HEK293 (cell line): ENCODE measurements at regions not wholly inside any gene's neighbourhood (a gene's known extent, or its start where the extent isn't known, plus 50 kb on each side); places are given as distances from the start of the nearest gene placed in this dataset.

ENCODE experiments used
- CTCF ChIA-PET: fragments of 350-600 bp; formaldehyde crosslinking; extraction: SDS; loops from one replicate; lab custom pipeline; 2021; ENCODE audit warnings: antibody characterized with exemption; lab: Yijun Ruan, JAX
- POLR2A ChIA-PET: fragments of 300-600 bp; formaldehyde crosslinking; extraction: SDS; loops from one replicate; lab custom pipeline; 2020; ENCODE audit warnings: antibody characterized with exemption, inconsistent platforms; lab: Yijun Ruan, JAX
- H3K27ac ChIP-seq: fragments of 200-500 bp; sonication (Bioruptor generic); 2 replicates; pipeline ENCODE4 v1.5.1; 2014; ENCODE audit warnings: low read depth, low read length, control low read depth, inconsistent platforms; ENCODE audit errors: extremely low read depth
- H3K36me3 ChIP-seq, 2 experiments: fragments of 200-500 bp in 1 of 2; sonication (Bioruptor generic) in 1 of 2; 1 replicate in 1 of 2; 2 replicates in 1 of 2; pipeline ENCODE4 v1.5.1; 2014 to 2017; ENCODE audit warnings: inconsistent platforms in 2 of 2, low read length in 2 of 2; ENCODE audit not compliant: control insufficient read depth in 2 of 2, insufficient read depth in 1 of 2
- H3K4me1 ChIP-seq: fragments of 200-500 bp; sonication (Bioruptor generic); 2 replicates; pipeline ENCODE4 v1.5.1; 2014; ENCODE audit warnings: mild to moderate bottlenecking, low read length, inconsistent platforms; ENCODE audit not compliant: control insufficient read depth, insufficient read depth
- H3K4me3 ChIP-seq: 2 replicates; pipeline ENCODE4 v1.5.1; 2011; ENCODE audit warnings: low read depth, mild to moderate bottlenecking, control low read depth, low read length, moderate library complexity
- H3K9me3 ChIP-seq: fragments of 200-500 bp; sonication (Bioruptor generic); 2 replicates; pipeline ENCODE4 v1.5.1; 2014; ENCODE audit warnings: low read depth, low read length, inconsistent platforms; ENCODE audit not compliant: control insufficient read depth, insufficient read depth
- GFI1B ChIP-seq: fragments of 450-650 bp; formaldehyde crosslinking; IDR thresholded peaks from 2 replicates; pipeline ENCODE4 v1.5.1; 2016; ENCODE audit warnings: missing biosample characterization, missing genetic modification characterization
- GLIS2 ChIP-seq: fragments of 450-650 bp; formaldehyde crosslinking; IDR thresholded peaks from 2 replicates; pipeline ENCODE4 v1.5.1; 2016; ENCODE audit warnings: missing biosample characterization, missing genetic modification characterization
- HOXD13 ChIP-seq: sonication (generic); formaldehyde crosslinking; IDR thresholded peaks from 2 replicates; pipeline ENCODE4 v1.8.0; 2022; ENCODE audit warnings: missing genetic modification reagents, borderline replicate concordance
- OVOL3 ChIP-seq: fragments of 450-650 bp; formaldehyde crosslinking; IDR thresholded peaks from 2 replicates; pipeline ENCODE4 v1.5.1; 2016; ENCODE audit warnings: missing biosample characterization, missing genetic modification characterization
- TRIM28 ChIP-seq: IDR thresholded peaks from 2 replicates; pipeline ENCODE4 v1.6.1; 2011; ENCODE audit warnings: low read length, control low read depth, borderline replicate concordance
- ZNF16 ChIP-seq: fragments of 450-650 bp; formaldehyde crosslinking; IDR thresholded peaks from 2 replicates; pipeline ENCODE4 v1.5.1; 2016; ENCODE audit warnings: low read depth, missing biosample characterization, missing genetic modification characterization
- ZNF239 ChIP-seq: fragments of 450-650 bp; formaldehyde crosslinking; IDR thresholded peaks from 2 replicates; pipeline ENCODE4 v1.5.1; 2016; ENCODE audit warnings: missing biosample characterization, missing genetic modification characterization
- ZNF404 ChIP-seq: fragments of 450-650 bp; formaldehyde crosslinking; IDR thresholded peaks from 2 replicates; pipeline ENCODE4 v1.5.1; 2017; ENCODE audit warnings: missing biosample characterization, missing genetic modification characterization
- ZNF548 ChIP-seq: fragments of 450-650 bp; formaldehyde crosslinking; IDR thresholded peaks from 2 replicates; pipeline ENCODE4 v1.5.1; 2016; ENCODE audit warnings: missing biosample characterization, missing genetic modification characterization
- ZNF610 ChIP-seq: fragments of 450-650 bp; formaldehyde crosslinking; IDR thresholded peaks from 2 replicates; pipeline ENCODE4 v1.5.1; 2016; ENCODE audit warnings: missing biosample characterization, missing genetic modification characterization, borderline replicate concordance
- ZNF664 ChIP-seq: fragments of 450-650 bp; formaldehyde crosslinking; IDR thresholded peaks from 2 replicates; pipeline ENCODE4 v1.5.1; 2016; ENCODE audit warnings: missing biosample characterization, missing genetic modification characterization
- ZNF785 ChIP-seq: fragments of 450-650 bp; formaldehyde crosslinking; IDR thresholded peaks from 2 replicates; pipeline ENCODE4 v1.5.1; 2016; ENCODE audit warnings: missing biosample characterization, missing genetic modification characterization
- ZSCAN16 ChIP-seq: fragments of 450-650 bp; formaldehyde crosslinking; IDR thresholded peaks from 2 replicates; pipeline ENCODE4 v1.5.1; 2016; ENCODE audit warnings: missing biosample characterization, missing genetic modification characterization
- TF ChIP-seq, protein P1 (sequence below): fragments of 450-650 bp; formaldehyde crosslinking; IDR thresholded peaks from 2 replicates; pipeline ENCODE4 v1.5.1; 2016; ENCODE audit warnings: missing biosample characterization, missing genetic modification characterization
- TF ChIP-seq, protein P2 (sequence below): fragments of 450-650 bp; formaldehyde crosslinking; IDR thresholded peaks from 2 replicates; pipeline ENCODE4; 2016; ENCODE audit warnings: missing biosample characterization, missing genetic modification characterization
- TF ChIP-seq, protein P3 (sequence below): fragments of 450-650 bp; formaldehyde crosslinking; IDR thresholded peaks from 2 replicates; pipeline ENCODE4 v1.5.1; 2017; ENCODE audit warnings: missing biosample characterization, missing genetic modification characterization
- TF ChIP-seq, protein P4 (sequence below): IDR thresholded peaks from 2 replicates; pipeline ENCODE4 v1.6.1; 2011; ENCODE audit warnings: mild to moderate bottlenecking, low read depth, low read length, borderline replicate concordance

DNA sequence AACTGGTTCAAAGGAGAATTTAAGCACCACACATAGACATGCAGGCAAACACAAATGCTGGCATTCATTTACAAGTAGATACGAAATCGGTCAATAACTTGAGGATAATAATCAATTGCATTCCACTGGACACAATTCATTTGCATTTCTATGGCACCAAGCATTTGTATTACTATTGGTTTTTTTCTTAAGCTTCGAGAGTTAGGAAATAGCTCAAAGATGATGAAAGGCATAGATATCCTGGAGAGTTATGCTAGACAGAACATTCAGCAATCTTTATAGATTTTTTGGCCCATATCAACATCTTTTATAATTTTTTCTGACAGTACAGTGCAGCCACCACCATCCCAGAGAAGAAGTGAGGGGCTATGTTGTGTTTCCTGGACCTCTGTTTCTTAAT lies 544.4 kb downstream of the MIAT start:
- CTCF ChIA-PET: no interaction called here
- Histone ChIP-seq H3K27ac (no peak overlapping the region), H3K4me1 (peaks cover 10% of the 10 kb centered on the region), H3K36me3 (no peaks in the 10 kb centered on the region), H3K9me3 (no peaks in the 10 kb centered on the region)
- TF ChIP-seq ZNF785 (no peak), GLIS2 (no peak)
- TF ChIP-seq, all 188 proteins: peak for 0
- H3K4me3 ChIP-seq: no peak overlapping the region
- POLR2A ChIA-PET: no interaction called here

DNA sequence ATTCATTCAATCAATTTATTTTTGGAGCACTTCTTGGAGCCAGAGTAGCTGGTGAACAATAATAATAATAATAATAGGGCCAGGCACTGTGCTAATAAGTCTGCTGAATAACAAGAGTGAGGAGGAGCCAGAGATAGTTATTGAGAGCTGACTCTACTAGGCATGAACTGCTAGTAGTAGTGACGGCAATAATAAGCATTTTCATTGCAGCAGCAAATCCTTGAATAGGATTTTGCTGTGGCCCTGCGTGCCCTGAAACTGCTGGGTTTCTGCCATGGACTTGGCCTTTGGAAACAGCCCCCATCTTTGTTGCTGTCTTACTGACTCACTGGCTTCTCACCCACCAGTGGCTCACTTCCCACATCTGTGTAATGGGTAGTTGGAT lies 545.9 kb downstream of the MIAT start:
- TF ChIP-seq ZNF610 (no peak), ZSCAN16 (tag by site-specific recombination) (no peak), ZNF404 (tag by site-specific recombination) (no peak), ZNF548 (no peak), ZNF16 (peak; percentile 64; the same call in 1 of the 2 replicates), HOXD13 (no peak), ZNF239 (tag by site-specific recombination) (no peak), TRIM28 (0 out of 2 replicates have a peak, but pooled peaks have one; percentile 6), GFI1B (tag by site-specific recombination) (no peak)
- TF ChIP-seq, protein P1, sequence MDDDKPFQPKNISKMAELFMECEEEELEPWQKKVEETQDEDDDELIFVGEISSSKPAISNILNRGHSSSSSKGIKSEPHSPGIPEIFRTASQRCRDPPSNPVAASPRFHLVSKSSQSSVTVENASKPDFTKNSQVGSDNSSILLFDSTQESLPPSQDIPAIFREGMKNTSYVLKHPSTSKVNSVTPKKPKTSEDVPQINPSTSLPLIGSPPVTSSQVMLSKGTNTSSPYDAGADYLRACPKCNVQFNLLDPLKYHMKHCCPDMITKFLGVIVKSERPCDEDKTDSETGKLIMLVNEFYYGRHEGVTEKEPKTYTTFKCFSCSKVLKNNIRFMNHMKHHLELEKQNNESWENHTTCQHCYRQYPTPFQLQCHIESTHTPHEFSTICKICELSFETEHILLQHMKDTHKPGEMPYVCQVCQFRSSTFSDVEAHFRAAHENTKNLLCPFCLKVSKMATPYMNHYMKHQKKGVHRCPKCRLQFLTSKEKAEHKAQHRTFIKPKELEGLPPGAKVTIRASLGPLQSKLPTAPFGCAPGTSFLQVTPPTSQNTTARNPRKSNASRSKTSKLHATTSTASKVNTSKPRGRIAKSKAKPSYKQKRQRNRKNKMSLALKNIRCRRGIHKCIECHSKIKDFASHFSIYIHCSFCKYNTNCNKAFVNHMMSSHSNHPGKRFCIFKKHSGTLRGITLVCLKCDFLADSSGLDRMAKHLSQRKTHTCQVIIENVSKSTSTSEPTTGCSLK: no peak
- TF ChIP-seq, protein P2, sequence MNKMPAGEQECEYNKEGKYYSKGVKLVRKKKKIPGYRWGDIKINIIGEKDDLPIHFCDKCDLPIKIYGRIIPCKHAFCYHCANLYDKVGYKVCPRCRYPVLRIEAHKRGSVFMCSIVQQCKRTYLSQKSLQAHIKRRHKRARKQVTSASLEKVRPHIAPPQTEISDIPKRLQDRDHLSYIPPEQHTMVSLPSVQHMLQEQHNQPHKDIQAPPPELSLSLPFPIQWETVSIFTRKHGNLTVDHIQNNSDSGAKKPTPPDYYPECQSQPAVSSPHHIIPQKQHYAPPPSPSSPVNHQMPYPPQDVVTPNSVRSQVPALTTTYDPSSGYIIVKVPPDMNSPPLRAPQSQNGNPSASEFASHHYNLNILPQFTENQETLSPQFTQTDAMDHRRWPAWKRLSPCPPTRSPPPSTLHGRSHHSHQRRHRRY: no peak
- TF ChIP-seq, protein P3, sequence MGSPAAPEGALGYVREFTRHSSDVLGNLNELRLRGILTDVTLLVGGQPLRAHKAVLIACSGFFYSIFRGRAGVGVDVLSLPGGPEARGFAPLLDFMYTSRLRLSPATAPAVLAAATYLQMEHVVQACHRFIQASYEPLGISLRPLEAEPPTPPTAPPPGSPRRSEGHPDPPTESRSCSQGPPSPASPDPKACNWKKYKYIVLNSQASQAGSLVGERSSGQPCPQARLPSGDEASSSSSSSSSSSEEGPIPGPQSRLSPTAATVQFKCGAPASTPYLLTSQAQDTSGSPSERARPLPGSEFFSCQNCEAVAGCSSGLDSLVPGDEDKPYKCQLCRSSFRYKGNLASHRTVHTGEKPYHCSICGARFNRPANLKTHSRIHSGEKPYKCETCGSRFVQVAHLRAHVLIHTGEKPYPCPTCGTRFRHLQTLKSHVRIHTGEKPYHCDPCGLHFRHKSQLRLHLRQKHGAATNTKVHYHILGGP (tag by site-specific recombination): no peak
- TF ChIP-seq, protein P4, sequence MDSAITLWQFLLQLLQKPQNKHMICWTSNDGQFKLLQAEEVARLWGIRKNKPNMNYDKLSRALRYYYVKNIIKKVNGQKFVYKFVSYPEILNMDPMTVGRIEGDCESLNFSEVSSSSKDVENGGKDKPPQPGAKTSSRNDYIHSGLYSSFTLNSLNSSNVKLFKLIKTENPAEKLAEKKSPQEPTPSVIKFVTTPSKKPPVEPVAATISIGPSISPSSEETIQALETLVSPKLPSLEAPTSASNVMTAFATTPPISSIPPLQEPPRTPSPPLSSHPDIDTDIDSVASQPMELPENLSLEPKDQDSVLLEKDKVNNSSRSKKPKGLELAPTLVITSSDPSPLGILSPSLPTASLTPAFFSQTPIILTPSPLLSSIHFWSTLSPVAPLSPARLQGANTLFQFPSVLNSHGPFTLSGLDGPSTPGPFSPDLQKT: no peak
- H3K4me1 ChIP-seq: peaks cover 19% of the 10 kb centered on the region
- H3K27ac ChIP-seq: peak overlapping the region; percentile 35
- no peaks in the 10 kb centered on the region for H3K36me3 ChIP-seq
- no peak overlapping the region for H3K4me3 ChIP-seq
- ChIA-PET CTCF (interaction anchor here (0.8 to 1.2 kb wide), 4 partner anchors 9 to 80 kb away, joined by 3 to 6 read pairs (median 3); no protein-coding TSS in a partner anchor), POLR2A (interaction anchor here (0.5 to 1.2 kb wide), 3 partner anchors 9 to 597 kb away, joined by 3 read pairs; no protein-coding TSS in a partner anchor)
- no peaks in the 10 kb centered on the region for H3K9me3 ChIP-seq

DNA sequence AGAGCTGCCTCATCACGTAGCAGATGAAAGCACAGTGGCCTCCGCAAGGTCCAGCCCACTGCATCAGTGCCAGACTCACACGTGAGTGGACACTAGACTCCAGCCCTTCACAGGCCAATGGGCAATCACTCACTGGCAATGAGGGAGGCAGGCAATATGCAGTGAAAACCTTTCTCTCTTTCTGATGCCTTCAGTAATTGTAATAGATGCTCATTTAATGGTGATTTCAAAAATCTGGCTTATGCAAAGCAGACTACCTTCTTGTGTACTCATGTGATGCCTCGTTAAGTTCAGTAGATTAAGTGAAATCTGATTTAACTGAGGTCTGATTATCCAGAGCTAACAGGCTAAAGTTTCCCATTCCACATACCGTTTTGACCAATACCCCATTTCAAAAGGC lies 546.9 kb downstream of the MIAT start:
- POLR2A ChIA-PET: no interaction called here
- no peaks in the 10 kb centered on the region for H3K9me3 ChIP-seq
- TF ChIP-seq ZNF664 (tag by site-specific recombination): peak; percentile 95
- TF ChIP-seq OVOL3 (tag by site-specific recombination): no peak
- TF ChIP-seq, all 188 proteins: peak for 1
- Histone ChIP-seq H3K36me3 (no peaks in the 10 kb centered on the region), H3K4me1 (peaks cover 20% of the 10 kb centered on the region), H3K27ac (no peak overlapping the region), H3K4me3 (no peak overlapping the region)
- CTCF ChIA-PET: interaction anchor here (0.9 to 1.2 kb wide), 2 partner anchors 53 to 99 kb away, joined by 3 read pairs; no protein-coding TSS in a partner anchor
